ACC112 (cell line): ENCODE measurements at regions not wholly inside any gene's neighbourhood (a gene's known extent, or its start where the extent isn't known, plus 50 kb on each side); places are given as distances from the start of the nearest gene placed in this dataset.

Experiments used
- H2AFZ ChIP-seq: fragments of 200-600 bp; sonication (generic); one replicate; pipeline ENCODE4 v1.6.0; 2017; ENCODE audit warnings: antibody characterized with exemption, low read length; ENCODE audit not compliant: unreplicated experiment
- H3K27ac ChIP-seq: fragments of 200-600 bp; sonication (generic); 2 replicates; pipeline ENCODE4 v1.5.1; 2014; ENCODE audit warnings: low read depth, mild to moderate bottlenecking, antibody characterized with exemption, low read length, moderate library complexity
- H3K27me3 ChIP-seq: fragments of 200-600 bp; sonication (generic); 2 replicates; pipeline ENCODE4 v1.6.1; 2014; ENCODE audit warnings: mild to moderate bottlenecking, antibody characterized with exemption, low read length, moderate library complexity, mixed read lengths; ENCODE audit not compliant: insufficient read depth
- H3K36me3 ChIP-seq: fragments of 200-600 bp; sonication (generic); 2 replicates; pipeline ENCODE4 v1.6.1; 2016; ENCODE audit warnings: mild to moderate bottlenecking, antibody characterized with exemption, low read length, moderate library complexity, mixed read lengths; ENCODE audit not compliant: insufficient read depth
- H3K4me1 ChIP-seq: fragments of 200-600 bp; sonication (generic); one replicate; pipeline ENCODE4 v1.6.1; 2016; ENCODE audit warnings: low read length, mixed read lengths; ENCODE audit not compliant: insufficient read depth, unreplicated experiment, control insufficient read depth
- H3K4me3 ChIP-seq: fragments of 200-600 bp; sonication (generic); 2 replicates; pipeline ENCODE4 v1.5.1; 2014; ENCODE audit warnings: mild to moderate bottlenecking, low read depth, low read length
- H3K79me2 ChIP-seq: fragments of 200-600 bp; sonication (generic); one replicate; pipeline ENCODE4 v1.6.0; 2016; ENCODE audit warnings: low read length; ENCODE audit not compliant: control insufficient read depth, unreplicated experiment, insufficient read depth

DNA sequence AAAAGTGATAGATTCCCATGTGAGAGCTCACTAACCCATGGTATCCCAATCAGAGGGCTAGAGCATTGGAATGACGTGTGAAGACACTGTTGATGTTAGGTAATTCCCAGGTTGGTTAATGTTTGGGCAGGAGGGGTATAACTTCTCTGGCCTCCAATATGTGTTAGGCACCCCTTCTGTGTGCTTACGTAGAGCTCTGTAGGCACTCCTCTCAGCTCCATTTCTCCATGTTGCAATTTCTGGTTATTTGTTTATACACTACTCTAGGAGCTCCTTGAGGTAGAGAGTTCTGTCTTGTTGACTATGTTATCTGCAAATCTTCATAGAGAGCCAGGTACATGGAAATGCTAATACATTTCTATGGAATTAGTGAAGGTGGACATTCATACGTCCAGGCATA is 153.5 kb downstream of the RPIA start:
- Histone ChIP-seq H3K4me1 (no peaks in the 10 kb centered on the region), H2AFZ (no peak overlapping the region), H3K4me3 (no peak overlapping the region), H3K27me3 (peaks cover 94% of the 10 kb centered on the region), H3K27ac (no peak overlapping the region), H3K79me2 (no peaks in the 10 kb centered on the region), H3K36me3 (no peaks in the 10 kb centered on the region)

DNA sequence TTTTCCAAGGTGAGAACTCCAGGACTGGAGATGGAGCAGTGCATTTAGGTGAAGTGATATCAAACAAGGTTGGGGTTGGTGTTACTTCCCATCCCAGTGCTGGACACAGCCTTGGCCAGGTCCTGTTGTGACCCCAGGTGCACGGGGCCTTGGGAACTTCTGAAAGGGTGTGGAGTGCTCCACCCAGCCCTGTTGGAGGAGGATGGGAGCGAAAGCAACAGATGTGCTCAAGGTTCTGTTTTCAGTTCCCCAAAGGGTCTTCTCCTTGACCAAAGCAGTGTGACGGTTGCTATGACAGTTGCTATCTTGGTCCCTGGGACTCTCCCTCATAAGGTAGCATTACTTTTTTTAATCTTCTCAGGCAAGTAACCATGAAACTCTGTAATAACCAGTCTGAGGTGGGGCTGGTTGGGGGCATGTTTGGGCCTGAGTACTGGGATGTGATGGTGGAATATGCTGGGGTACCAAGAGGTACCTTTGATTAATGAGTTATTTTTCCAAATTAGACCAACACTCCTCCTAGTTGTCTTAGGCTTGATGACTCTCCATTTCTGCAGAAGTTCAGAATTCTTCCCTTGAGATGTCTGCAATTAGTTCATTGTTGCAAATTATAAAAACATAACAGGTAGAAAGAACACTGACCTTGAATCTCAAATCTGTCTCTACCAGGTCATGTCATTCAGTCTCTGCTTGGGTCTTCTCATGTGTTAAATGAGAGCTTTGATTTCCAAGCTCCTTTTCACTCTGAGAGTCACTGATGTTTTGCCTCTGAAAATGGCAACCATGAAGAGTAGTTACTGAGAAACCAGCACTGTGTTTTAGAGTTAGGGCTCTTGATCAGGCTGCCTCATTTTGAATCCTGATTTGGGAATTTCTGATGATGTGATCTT is 154.5 kb downstream of the RPIA start:
- no peaks in the 10 kb centered on the region for H3K79me2 ChIP-seq
- no peak overlapping the region for H3K27ac ChIP-seq
- H3K27me3 ChIP-seq, result peaks cover 89% of the 10 kb centered on the region
- H3K4me1 ChIP-seq, result no peaks in the 10 kb centered on the region
- H2AFZ ChIP-seq, result no peak overlapping the region
- no peak overlapping the region for H3K4me3 ChIP-seq
- H3K36me3 ChIP-seq, result no peaks in the 10 kb centered on the region

DNA sequence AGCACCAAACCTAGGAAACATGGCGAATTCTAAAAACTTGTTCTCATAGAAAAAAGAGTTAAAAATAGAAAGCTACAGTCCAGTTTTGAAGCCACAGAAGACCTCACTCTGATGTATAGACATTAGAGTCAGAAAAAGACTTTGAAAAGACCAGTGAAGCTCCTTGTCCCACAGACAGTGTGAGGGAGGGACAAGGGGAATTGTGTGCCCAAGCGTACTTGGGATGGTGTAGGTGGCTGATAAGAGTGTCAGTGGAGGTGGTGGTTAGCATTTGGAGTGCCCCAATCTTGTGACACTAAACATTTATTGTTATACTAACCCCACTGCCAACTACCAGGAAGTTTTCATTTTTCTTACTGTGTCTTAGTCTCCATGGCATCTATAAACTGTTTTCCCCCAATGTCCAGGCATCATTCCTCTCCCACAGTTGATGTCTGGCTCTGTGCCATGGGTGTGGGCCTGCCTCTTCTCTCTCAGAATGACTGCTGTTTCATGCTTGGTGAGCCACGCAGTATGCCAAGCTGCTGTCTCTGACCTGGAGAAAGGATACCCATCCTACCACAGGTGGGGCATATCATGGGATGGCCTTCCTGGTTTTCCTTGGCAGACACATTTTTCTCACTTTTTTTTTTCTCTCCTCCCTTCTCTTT is 161.4 kb downstream of the RPIA start:
- no peaks in the 10 kb centered on the region for H3K36me3 ChIP-seq
- peaks cover 74% of the 10 kb centered on the region for H3K27me3 ChIP-seq
- H3K4me3 ChIP-seq, result no peak overlapping the region
- H3K27ac ChIP-seq, result no peak overlapping the region
- no peak overlapping the region for H2AFZ ChIP-seq
- H3K79me2 ChIP-seq, result no peaks in the 10 kb centered on the region
- no peaks in the 10 kb centered on the region for H3K4me1 ChIP-seq

DNA sequence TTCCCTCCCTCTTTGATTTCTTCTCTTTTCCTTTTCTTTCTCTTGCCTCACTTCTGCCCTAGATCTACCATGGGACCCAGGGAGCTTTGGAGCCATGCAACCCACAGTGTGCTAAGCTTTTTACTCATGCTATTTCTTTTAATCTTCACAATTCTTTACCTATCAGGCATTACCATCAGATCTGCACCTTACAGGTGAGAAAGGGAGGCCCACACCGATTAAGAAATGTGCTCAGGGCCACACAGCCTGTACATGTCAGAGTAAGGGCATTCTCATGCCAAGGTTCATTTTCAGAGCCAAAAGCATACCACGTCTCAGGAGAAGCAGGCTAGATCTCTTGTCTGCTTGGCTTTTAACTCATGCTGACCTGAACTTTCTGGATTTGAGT is 161.9 kb downstream of the RPIA start:
- no peak overlapping the region for H3K4me3 ChIP-seq
- H2AFZ ChIP-seq, result no peak overlapping the region
- H3K27ac ChIP-seq, result no peak overlapping the region
- H3K36me3 ChIP-seq, result no peaks in the 10 kb centered on the region
- no peaks in the 10 kb centered on the region for H3K79me2 ChIP-seq
- peaks cover 71% of the 10 kb centered on the region for H3K27me3 ChIP-seq
- peaks cover 4% of the 10 kb centered on the region for H3K4me1 ChIP-seq

- Histone ChIP-seq H3K79me2 (no peaks in the 10 kb centered on the region), H3K4me1 (peaks cover 4% of the 10 kb centered on the region)
These were observed 163.1 kb downstream of the RPIA start for GRCh38 chr2:88854528-88854927.

GRCh38 chr2:88855620-88856408 is 164.3 kb downstream of the RPIA start:
- H3K4me3 ChIP-seq, result no peak overlapping the region
- H3K79me2 ChIP-seq, result no peaks in the 10 kb centered on the region

More at GRCh38 chr2:88854528-88854927, 163.1 kb downstream of the RPIA start:
- no peak overlapping the region for H3K27ac ChIP-seq
- H3K27me3 ChIP-seq, result peaks cover 62% of the 10 kb centered on the region
- H3K36me3 ChIP-seq, result no peaks in the 10 kb centered on the region
- no peak overlapping the region for H2AFZ ChIP-seq
- no peak overlapping the region for H3K4me3 ChIP-seq

DNA sequence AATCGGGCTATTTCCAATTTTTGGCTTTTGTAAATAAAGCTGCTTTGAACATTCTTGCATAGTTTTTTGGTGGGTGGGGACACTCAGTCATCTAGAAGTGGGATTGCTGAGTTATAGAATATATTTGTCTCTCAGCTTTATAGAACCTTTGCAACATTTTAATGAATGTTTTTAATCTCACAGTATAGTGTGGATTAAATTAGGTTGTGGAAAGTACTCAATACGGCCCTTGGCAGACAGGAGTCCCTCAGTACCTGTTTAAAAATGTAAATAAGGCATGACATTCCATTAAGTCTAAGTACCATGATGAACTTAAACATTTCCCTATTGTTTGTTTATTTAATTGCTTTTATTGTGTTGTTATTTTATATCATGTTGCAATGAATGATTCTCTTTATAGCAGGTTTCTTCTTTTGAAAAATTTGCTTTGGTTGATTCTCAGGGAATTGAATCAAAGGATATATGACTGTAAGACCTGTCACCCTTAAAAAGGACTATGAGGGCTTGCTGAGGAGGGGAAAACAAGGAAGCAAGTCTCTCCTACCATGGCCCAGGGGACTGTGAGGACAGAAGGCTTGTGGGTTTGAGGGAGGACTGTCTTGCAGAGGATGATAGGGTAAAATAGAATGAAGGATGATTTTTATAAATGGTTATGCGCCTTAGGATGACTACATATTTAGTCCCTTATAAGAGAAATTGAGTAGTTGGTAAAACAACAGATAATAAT is 165.1 kb downstream of the RPIA start:
- Histone ChIP-seq H3K4me3 (no peak overlapping the region), H3K27ac (no peak overlapping the region), H2AFZ (no peak overlapping the region), H3K79me2 (no peaks in the 10 kb centered on the region), H3K36me3 (no peaks in the 10 kb centered on the region), H3K27me3 (peaks cover 67% of the 10 kb centered on the region), H3K4me1 (peaks cover 4% of the 10 kb centered on the region)

More at GRCh38 chr2:88855620-88856408, 164.3 kb downstream of the RPIA start:
- H2AFZ ChIP-seq, result no peak overlapping the region
- peaks cover 68% of the 10 kb centered on the region for H3K27me3 ChIP-seq
- H3K4me1 ChIP-seq, result peaks cover 4% of the 10 kb centered on the region
- H3K27ac ChIP-seq, result no peak overlapping the region
- no peaks in the 10 kb centered on the region for H3K36me3 ChIP-seq

GRCh38 chr2:88857274-88857741 is 165.8 kb downstream of the RPIA start:
- H3K4me1 ChIP-seq, result peaks cover 4% of the 10 kb centered on the region
- no peak overlapping the region for H3K4me3 ChIP-seq
- no peak overlapping the region for H2AFZ ChIP-seq
- H3K27ac ChIP-seq, result no peak overlapping the region
- peaks cover 60% of the 10 kb centered on the region for H3K27me3 ChIP-seq
- H3K79me2 ChIP-seq, result no peaks in the 10 kb centered on the region
- H3K36me3 ChIP-seq, result no peaks in the 10 kb centered on the region

DNA sequence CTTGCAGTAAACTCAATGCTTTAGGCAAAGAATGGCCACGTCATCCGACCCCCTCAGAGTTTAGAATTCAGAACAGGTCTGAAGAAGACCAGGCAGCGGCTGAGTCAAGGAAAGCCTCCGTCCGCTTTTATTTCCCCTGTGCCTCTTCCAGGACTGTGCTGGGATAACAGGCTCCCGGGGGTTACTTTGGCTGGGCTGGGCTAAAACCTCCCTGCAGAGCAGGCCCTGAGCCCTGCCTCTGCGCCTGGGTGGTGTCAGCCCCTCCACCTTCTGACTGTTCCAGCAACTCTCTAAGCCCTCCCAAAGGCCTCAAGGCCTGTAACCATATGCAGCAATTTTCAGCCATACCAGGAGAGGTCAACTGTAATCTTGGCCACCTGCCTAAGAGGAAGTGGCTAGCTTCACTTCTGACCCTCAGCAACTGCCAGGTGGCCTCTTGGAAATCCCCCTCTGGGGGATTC is 166.5 kb downstream of the RPIA start:
- no peaks in the 10 kb centered on the region for H3K79me2 ChIP-seq
- no peak overlapping the region for H3K27ac ChIP-seq
- peaks cover 4% of the 10 kb centered on the region for H3K4me1 ChIP-seq
- no peak overlapping the region for H2AFZ ChIP-seq
- no peak overlapping the region for H3K4me3 ChIP-seq
- H3K36me3 ChIP-seq, result no peaks in the 10 kb centered on the region
- H3K27me3 ChIP-seq, result peaks cover 53% of the 10 kb centered on the region

DNA sequence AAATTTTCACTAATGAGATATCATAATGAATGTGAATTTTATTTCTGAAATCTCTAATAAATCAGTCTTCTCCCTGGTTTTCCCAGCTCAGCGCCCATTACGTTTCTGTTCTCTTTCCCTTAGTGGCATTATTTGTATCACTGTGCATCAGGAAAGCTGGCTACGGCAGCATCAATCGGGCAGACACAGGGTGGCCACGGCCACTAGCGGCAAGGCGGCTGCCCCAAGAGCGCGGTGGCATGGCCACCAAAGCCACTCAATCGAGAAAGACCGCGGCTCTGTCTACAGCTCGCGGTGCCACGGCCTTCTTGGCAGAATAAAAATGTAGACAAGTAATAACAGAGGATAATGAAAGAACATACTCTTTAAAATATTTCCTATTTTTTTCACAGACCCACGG is 168.0 kb downstream of the RPIA start:
- no peak overlapping the region for H3K27ac ChIP-seq
- H3K27me3 ChIP-seq, result peaks cover 53% of the 10 kb centered on the region
- H3K79me2 ChIP-seq, result no peaks in the 10 kb centered on the region
- no peaks in the 10 kb centered on the region for H3K36me3 ChIP-seq
- no peak overlapping the region for H2AFZ ChIP-seq
- peaks cover 4% of the 10 kb centered on the region for H3K4me1 ChIP-seq
- H3K4me3 ChIP-seq, result no peak overlapping the region
